ENCODE measurements at regions not wholly inside any gene's neighbourhood (a gene's known extent, or its start where the extent isn't known, plus 50 kb on each side); places are given as distances from the start of the nearest gene placed in this dataset.

GRCh38 chr1:57799490-57800115 is 375.7 kb upstream of the DAB1 start:
- Histone ChIP-seq H3K27me3 (replicated peaks; ENCODE audit: control insufficient read depth, insufficient read depth, low read length) (no peaks in the 10 kb centered on the region), H3K4me3 (replicated peaks; ENCODE audit: low read depth, low read length) (no peak overlapping the region), H3K36me3 (ENCODE audit: control insufficient read depth, insufficient read depth, low read length) (no peaks in the 10 kb centered on the region)
- DNase-seq (ENCODE audit: extremely low read depth, insufficient read length), result no peak
- TF ChIP-seq CTCF (IDR thresholded peaks at IDR 0.05; ENCODE audit: insufficient read depth, low read length, poor library complexity, severe bottlenecking), result no peak

GRCh38 chr1:57798543-57798942 is 374.7 kb upstream of the DAB1 start:
- Histone ChIP-seq H3K4me3 (replicated peaks; ENCODE audit: low read depth, low read length) (no peak overlapping the region), H3K27me3 (replicated peaks; ENCODE audit: control insufficient read depth, insufficient read depth, low read length) (no peaks in the 10 kb centered on the region), H3K36me3 (ENCODE audit: control insufficient read depth, insufficient read depth, low read length) (no peaks in the 10 kb centered on the region)
- no peak for TF ChIP-seq CTCF (IDR thresholded peaks at IDR 0.05; ENCODE audit: insufficient read depth, low read length, poor library complexity, severe bottlenecking)
- no peak for DNase-seq (ENCODE audit: extremely low read depth, insufficient read length)

- Histone ChIP-seq H3K4me3 (replicated peaks; ENCODE audit: low read depth, low read length) (no peak overlapping the region), H3K36me3 (ENCODE audit: control insufficient read depth, insufficient read depth, low read length) (no peaks in the 10 kb centered on the region), H3K27me3 (replicated peaks; ENCODE audit: control insufficient read depth, insufficient read depth, low read length) (no peaks in the 10 kb centered on the region)
- DNase-seq (ENCODE audit: extremely low read depth, insufficient read length), result no peak
- TF ChIP-seq CTCF (IDR thresholded peaks at IDR 0.05; ENCODE audit: insufficient read depth, low read length, poor library complexity, severe bottlenecking), result no peak
Observed at GRCh38 chr1:57797084-57797483, 373.2 kb upstream of the DAB1 start.

GRCh38 chr1:57796616-57797015 is 372.8 kb upstream of the DAB1 start:
- TF ChIP-seq CTCF (IDR thresholded peaks at IDR 0.05; ENCODE audit: insufficient read depth, low read length, poor library complexity, severe bottlenecking), result no peak
- no peaks in the 10 kb centered on the region for H3K36me3 ChIP-seq (ENCODE audit: control insufficient read depth, insufficient read depth, low read length)
- no peak overlapping the region for H3K4me3 ChIP-seq (replicated peaks; ENCODE audit: low read depth, low read length)
- DNase-seq (ENCODE audit: extremely low read depth, insufficient read length), result no peak
- no peaks in the 10 kb centered on the region for H3K27me3 ChIP-seq (replicated peaks; ENCODE audit: control insufficient read depth, insufficient read depth, low read length)

GRCh38 chr1:57795886-57796285 is 372.0 kb upstream of the DAB1 start:
- no peak for DNase-seq (ENCODE audit: extremely low read depth, insufficient read length)
- no peaks in the 10 kb centered on the region for H3K36me3 ChIP-seq (ENCODE audit: control insufficient read depth, insufficient read depth, low read length)
- H3K27me3 ChIP-seq (replicated peaks; ENCODE audit: control insufficient read depth, insufficient read depth, low read length), result no peaks in the 10 kb centered on the region
- TF ChIP-seq CTCF (IDR thresholded peaks at IDR 0.05; ENCODE audit: insufficient read depth, low read length, poor library complexity, severe bottlenecking), result no peak
- no peak overlapping the region for H3K4me3 ChIP-seq (replicated peaks; ENCODE audit: low read depth, low read length)

GRCh38 chr1:57794078-57794477 is 370.2 kb upstream of the DAB1 start:
- no peaks in the 10 kb centered on the region for H3K27me3 ChIP-seq (replicated peaks; ENCODE audit: control insufficient read depth, insufficient read depth, low read length)
- no peak for TF ChIP-seq CTCF (IDR thresholded peaks at IDR 0.05; ENCODE audit: insufficient read depth, low read length, poor library complexity, severe bottlenecking)
- DNase-seq (ENCODE audit: extremely low read depth, insufficient read length), result no peak
- no peaks in the 10 kb centered on the region for H3K36me3 ChIP-seq (ENCODE audit: control insufficient read depth, insufficient read depth, low read length)
- no peak overlapping the region for H3K4me3 ChIP-seq (replicated peaks; ENCODE audit: low read depth, low read length)

All from GM06990 (cell line).